ENCODE measurements at regions not wholly inside any gene's neighbourhood (a gene's known extent, or its start where the extent isn't known, plus 50 kb on each side); places are given as distances from the start of the nearest gene placed in this dataset.

- TF ChIP-seq TCF7L2 (IDR thresholded peaks at IDR 0.05; ENCODE audit: low read depth, low read length) (no peak), CTCF (IDR thresholded peaks at IDR 0.05) (no peak)
- CTCF ChIA-PET, result no interaction called here
- no peaks in the 10 kb centered on the region for H3K27me3 ChIP-seq (ENCODE audit: control insufficient read depth, insufficient read depth, low read length)
- intact Hi-C loops (cut with micrococcal nuclease; ENCODE audit: unreplicated experiment) (no loop called here), in situ Hi-C loops (cut with HindIII; ENCODE audit: low pct_unique_long_range_greater_than_20kb, low sequenced_read_pairs) (no loop called here)
- H3K9me3 ChIP-seq (ENCODE audit: control insufficient read depth, insufficient read depth, low read depth, low read length), result no peaks in the 10 kb centered on the region
- ATAC-seq (no peak), DNase-seq (ENCODE audit: low read depth, low spot score) (no peak)
- H3K4me1 ChIP-seq (ENCODE audit: control insufficient read depth, insufficient read depth, low read length), result no peaks in the 10 kb centered on the region
- H3K36me3 ChIP-seq (ENCODE audit: control insufficient read depth, insufficient read depth, low read length), result no peaks in the 10 kb centered on the region
- no TSS peak for BruUV-seq (replicated peaks)
- POLR2A ChIA-PET, result no interaction called here
- no peak overlapping the region for H3K4me3 ChIP-seq (ENCODE audit: low read depth in 2 of 2, low read length in 2 of 2)
- H3K27ac ChIP-seq (ENCODE audit: low read length), result no peak overlapping the region
Measured at GRCh38 chr3:105157766-105158085, 209.0 kb upstream of the ALCAM start.

- intact Hi-C loops (cut with micrococcal nuclease; ENCODE audit: unreplicated experiment), result no loop called here
- POLR2A ChIA-PET, result no interaction called here
Measured at GRCh38 chr3:105158286-105158685, 208.4 kb upstream of the ALCAM start.

More at GRCh38 chr3:105158286-105158685, 208.4 kb upstream of the ALCAM start:
- in situ Hi-C loops (cut with HindIII; ENCODE audit: low pct_unique_long_range_greater_than_20kb, low sequenced_read_pairs), result no loop called here
- TF ChIP-seq, protein P1, sequence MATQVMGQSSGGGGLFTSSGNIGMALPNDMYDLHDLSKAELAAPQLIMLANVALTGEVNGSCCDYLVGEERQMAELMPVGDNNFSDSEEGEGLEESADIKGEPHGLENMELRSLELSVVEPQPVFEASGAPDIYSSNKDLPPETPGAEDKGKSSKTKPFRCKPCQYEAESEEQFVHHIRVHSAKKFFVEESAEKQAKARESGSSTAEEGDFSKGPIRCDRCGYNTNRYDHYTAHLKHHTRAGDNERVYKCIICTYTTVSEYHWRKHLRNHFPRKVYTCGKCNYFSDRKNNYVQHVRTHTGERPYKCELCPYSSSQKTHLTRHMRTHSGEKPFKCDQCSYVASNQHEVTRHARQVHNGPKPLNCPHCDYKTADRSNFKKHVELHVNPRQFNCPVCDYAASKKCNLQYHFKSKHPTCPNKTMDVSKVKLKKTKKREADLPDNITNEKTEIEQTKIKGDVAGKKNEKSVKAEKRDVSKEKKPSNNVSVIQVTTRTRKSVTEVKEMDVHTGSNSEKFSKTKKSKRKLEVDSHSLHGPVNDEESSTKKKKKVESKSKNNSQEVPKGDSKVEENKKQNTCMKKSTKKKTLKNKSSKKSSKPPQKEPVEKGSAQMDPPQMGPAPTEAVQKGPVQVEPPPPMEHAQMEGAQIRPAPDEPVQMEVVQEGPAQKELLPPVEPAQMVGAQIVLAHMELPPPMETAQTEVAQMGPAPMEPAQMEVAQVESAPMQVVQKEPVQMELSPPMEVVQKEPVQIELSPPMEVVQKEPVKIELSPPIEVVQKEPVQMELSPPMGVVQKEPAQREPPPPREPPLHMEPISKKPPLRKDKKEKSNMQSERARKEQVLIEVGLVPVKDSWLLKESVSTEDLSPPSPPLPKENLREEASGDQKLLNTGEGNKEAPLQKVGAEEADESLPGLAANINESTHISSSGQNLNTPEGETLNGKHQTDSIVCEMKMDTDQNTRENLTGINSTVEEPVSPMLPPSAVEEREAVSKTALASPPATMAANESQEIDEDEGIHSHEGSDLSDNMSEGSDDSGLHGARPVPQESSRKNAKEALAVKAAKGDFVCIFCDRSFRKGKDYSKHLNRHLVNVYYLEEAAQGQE (IDR thresholded peaks at IDR 0.05; ENCODE audit: insufficient read depth in 1 of 2, low read depth in 2 of 2, low read length in 1 of 2), result no peak
- TF ChIP-seq SIN3A (IDR thresholded peaks at IDR 0.05; ENCODE audit: borderline replicate concordance, insufficient read depth, low read depth, low read length), result no peak
- no peak for TF ChIP-seq CTCF (IDR thresholded peaks at IDR 0.05)
- TF ChIP-seq TCF7L2 (IDR thresholded peaks at IDR 0.05; ENCODE audit: low read depth, low read length), result no peak
- TF ChIP-seq POLR2AphosphoS5 (IDR thresholded peaks at IDR 0.05; ENCODE audit: low read depth, low read length), result no peak
- Histone ChIP-seq H3K36me3 (ENCODE audit: control insufficient read depth, insufficient read depth, low read length) (no peaks in the 10 kb centered on the region), H3K4me3 (ENCODE audit: low read depth in 2 of 2, low read length in 2 of 2) (no peak overlapping the region), H3K27me3 (ENCODE audit: control insufficient read depth, insufficient read depth, low read length) (no peaks in the 10 kb centered on the region), H3K9me3 (ENCODE audit: control insufficient read depth, insufficient read depth, low read depth, low read length) (no peaks in the 10 kb centered on the region), H3K4me1 (ENCODE audit: control insufficient read depth, insufficient read depth, low read length) (no peaks in the 10 kb centered on the region), H3K27ac (ENCODE audit: low read length) (no peak overlapping the region)
- BruUV-seq (replicated peaks), result no TSS peak
- CTCF ChIA-PET, result no interaction called here
- ATAC-seq, result no peak
- DNase-seq (ENCODE audit: low read depth, low spot score), result no peak
